Lower leg skin (tissue), 4 donors: ENCODE measurements at regions not wholly inside any gene's neighbourhood (a gene's known extent, or its start where the extent isn't known, plus 50 kb on each side); places are given as distances from the start of the nearest gene placed in this dataset.

ENCODE experiments used
- DNase-seq, 2 donors: peaks; one replicate each; pipeline ENCODE4 v3.0.0-alpha.2; 2019; ENCODE audit warnings: low spot score in 2 of 2
- H3K4me3 ChIP-seq: fragments of 200-600 bp; sonication (generic); 2 replicates; pipeline ENCODE4 v1.5.1; 2017; ENCODE audit warnings: mild to moderate bottlenecking, low read depth; ENCODE audit not compliant: poor library complexity, severe bottlenecking
- POLR2A ChIP-seq, 2 donors: fragments of 450-650 bp; IDR thresholded peaks; one replicate each; pipeline ENCODE4 v1.6.1; 2016 to 2017; ENCODE audit warnings: antibody characterized with exemption in 2 of 2, mild to moderate bottlenecking in 1 of 2, moderate library complexity in 1 of 2
- WGBS, 2 donors: methylation state at CpG; one replicate each; pipeline ENCODE4 v1.1.5; 2018; 5-methylcytosine and 5-hydroxymethylcytosine counted together
- intact Hi-C: fragments of 100-400 bp; cut with DNase I; formaldehyde crosslinking; loops from one replicate; pipeline ENCODE4 v1.15.0; 2023; ENCODE audit warnings: low total_unique reads
- TF ChIP-seq, protein P1 (sequence below), 3 donors: fragments of 450-650 bp; IDR thresholded peaks; one replicate each; pipeline ENCODE4 v1.5.1; 2016; ENCODE audit warnings: antibody characterized with exemption in 3 of 3, mild to moderate bottlenecking in 3 of 3, moderate library complexity in 2 of 3

DNA sequence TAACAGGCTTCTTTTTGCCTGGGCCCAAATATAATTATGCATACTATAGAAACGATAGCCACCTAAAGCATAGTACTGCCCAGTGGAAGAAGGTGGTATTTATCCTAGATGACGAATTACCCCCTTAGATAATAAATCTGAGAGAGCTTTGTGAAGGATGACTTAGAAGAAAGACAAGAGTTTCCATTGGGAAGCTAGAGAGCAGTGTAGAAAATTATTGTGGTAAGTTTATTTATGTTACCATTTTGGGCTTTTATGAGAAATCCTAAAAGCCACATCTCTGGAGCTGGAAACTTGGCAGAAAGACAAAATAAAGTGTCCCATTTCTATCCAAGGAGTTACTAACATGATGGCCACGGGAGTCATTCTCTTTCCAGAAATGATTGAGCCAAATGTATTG is 172.0 kb upstream of the SEMA6A start:
- H3K4me3 ChIP-seq: no peak overlapping the region
- no peak for DNase-seq
- TF ChIP-seq, protein P1, sequence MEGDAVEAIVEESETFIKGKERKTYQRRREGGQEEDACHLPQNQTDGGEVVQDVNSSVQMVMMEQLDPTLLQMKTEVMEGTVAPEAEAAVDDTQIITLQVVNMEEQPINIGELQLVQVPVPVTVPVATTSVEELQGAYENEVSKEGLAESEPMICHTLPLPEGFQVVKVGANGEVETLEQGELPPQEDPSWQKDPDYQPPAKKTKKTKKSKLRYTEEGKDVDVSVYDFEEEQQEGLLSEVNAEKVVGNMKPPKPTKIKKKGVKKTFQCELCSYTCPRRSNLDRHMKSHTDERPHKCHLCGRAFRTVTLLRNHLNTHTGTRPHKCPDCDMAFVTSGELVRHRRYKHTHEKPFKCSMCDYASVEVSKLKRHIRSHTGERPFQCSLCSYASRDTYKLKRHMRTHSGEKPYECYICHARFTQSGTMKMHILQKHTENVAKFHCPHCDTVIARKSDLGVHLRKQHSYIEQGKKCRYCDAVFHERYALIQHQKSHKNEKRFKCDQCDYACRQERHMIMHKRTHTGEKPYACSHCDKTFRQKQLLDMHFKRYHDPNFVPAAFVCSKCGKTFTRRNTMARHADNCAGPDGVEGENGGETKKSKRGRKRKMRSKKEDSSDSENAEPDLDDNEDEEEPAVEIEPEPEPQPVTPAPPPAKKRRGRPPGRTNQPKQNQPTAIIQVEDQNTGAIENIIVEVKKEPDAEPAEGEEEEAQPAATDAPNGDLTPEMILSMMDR (IDR thresholded peaks at IDR 0.05): no peak
- TF ChIP-seq POLR2A (IDR thresholded peaks at IDR 0.05): no peak
- WGBS, 2 donors: 62 to 69% methylated on average over 3 of the region's 3 CpGs
- intact Hi-C loops: no loop called here

DNA sequence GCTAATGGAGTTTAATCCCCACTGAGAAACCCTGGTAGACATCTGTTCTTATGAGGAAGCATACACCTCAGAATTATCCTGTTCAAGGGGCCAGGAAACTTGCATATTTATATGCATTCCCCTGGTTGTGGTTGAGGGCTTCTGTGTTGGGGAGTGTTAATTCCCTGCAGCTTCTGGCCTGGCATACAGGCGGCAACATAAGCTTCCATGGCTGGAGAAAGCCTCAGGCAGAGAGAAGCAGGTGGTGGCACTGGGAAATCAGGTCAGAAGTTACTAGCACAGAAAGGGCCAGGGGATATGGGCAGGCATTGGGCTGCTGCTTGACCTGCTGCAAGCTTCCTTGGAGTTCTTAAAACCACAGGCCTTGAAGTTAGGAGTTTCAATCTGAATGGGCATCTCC is 166.1 kb upstream of the SEMA6A start:
- intact Hi-C loops: no loop called here
- 100% methylated on average over 1 of the region's 1 CpG for WGBS, 2 donors
- DNase-seq: no peak
- H3K4me3 ChIP-seq: no peak overlapping the region
- no peak for TF ChIP-seq POLR2A (IDR thresholded peaks at IDR 0.05)
- TF ChIP-seq, protein P1 (IDR thresholded peaks at IDR 0.05): no peak

DNA sequence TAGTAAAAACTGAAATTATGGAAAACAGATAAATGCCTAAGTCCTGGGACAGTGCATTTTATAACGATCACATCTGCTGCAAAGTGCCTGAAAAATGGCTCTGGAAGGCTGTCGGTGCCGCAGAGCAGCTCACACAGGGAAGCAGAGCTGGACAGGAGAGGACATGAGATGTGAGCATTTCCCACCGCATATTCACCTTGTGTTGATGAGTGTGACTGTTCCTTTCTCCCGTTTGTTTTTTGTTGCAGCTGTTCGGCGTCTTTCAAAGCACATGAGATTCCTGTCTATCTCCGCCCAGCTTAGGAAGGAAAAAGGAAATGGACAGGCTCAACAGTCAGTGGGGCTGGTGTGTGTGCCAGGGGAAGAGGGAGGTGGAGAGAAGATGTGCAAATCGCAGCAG is 164.9 kb upstream of the SEMA6A start:
- TF ChIP-seq POLR2A (IDR thresholded peaks at IDR 0.05): no peak
- TF ChIP-seq, protein P1 (IDR thresholded peaks at IDR 0.05): no peak
- DNase-seq: no peak
- H3K4me3 ChIP-seq: no peak overlapping the region
- intact Hi-C loops: no loop called here
- WGBS, 2 donors: 37 to 41% methylated on average over 9 of the region's 9 CpGs

- no peak overlapping the region for H3K4me3 ChIP-seq
- no peak for TF ChIP-seq POLR2A (IDR thresholded peaks at IDR 0.05)
- TF ChIP-seq, protein P1 (IDR thresholded peaks at IDR 0.05): no peak
- intact Hi-C loops: no loop called here
- no peak for DNase-seq
- WGBS, 2 donors: 63 to 74% methylated on average over 6 of the region's 6 CpGs
These were observed 164.1 kb upstream of the SEMA6A start for GRCh38 chr5:116738615-116739261.

DNA sequence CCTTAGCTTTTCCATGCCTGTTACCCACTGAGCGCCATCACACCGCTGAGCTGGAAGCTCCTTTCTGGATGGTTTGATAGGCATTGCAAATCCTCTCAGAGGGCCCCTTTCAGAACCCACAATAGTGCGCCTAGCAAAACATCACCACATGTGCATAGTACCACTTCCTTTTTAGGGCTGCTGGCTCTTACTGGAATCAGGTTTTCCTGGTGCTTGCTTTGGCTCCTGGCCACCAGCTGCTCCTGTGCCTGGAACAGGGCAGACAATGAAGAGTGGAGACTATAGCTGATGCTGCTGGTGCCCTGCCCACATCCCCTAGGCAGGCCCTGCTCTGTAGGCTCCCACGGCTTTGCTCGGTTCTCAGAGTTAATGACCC is 163.6 kb upstream of the SEMA6A start:
- TF ChIP-seq POLR2A (IDR thresholded peaks at IDR 0.05): no peak
- TF ChIP-seq, protein P1 (IDR thresholded peaks at IDR 0.05): no peak
- intact Hi-C loops: no loop called here
- WGBS, 2 donors: 59 to 64% methylated on average over 5 of the region's 5 CpGs
- no peak for DNase-seq
- no peak overlapping the region for H3K4me3 ChIP-seq

GRCh38 chr5:116736671-116737070 is 162.0 kb upstream of the SEMA6A start:
- intact Hi-C loops: no loop called here
- TF ChIP-seq, protein P1 (IDR thresholded peaks at IDR 0.05): no peak
- TF ChIP-seq POLR2A (IDR thresholded peaks at IDR 0.05): no peak
- no peak for DNase-seq

More at GRCh38 chr5:116736671-116737070, 162.0 kb upstream of the SEMA6A start:
- H3K4me3 ChIP-seq: no peak overlapping the region
